GM12878 (cell line): ENCODE measurements at regions not wholly inside any gene's neighbourhood (a gene's known extent, or its start where the extent isn't known, plus 50 kb on each side); places are given as distances from the start of the nearest gene placed in this dataset.

Source experiments
- ATAC-seq: fragments of 200-7000 bp; cut with Tn5 transposase; 3 replicates; pipeline ENCODE4 v1.9.1; 2020; ENCODE audit warnings: mild to moderate bottlenecking, moderate library complexity
- BruUV-seq: library from RNA; stranded (reverse); fragments of 400-500 nt; replicated peaks from 2 replicates; lab custom pipeline; 2021; lab: Mats Ljungman, UMichigan
- CTCF ChIA-PET: fragments of 300-600 bp; sonication (Branson Sonifier 250); formaldehyde crosslinking; extraction: SDS; loops from one replicate; lab custom pipeline; 2021; ENCODE audit warnings: inconsistent platforms; lab: Yijun Ruan, JAX
- POLR2A ChIA-PET: fragments of 350-600 bp; formaldehyde crosslinking; extraction: SDS; loops from one replicate; lab custom pipeline; 2021; ENCODE audit warnings: inconsistent platforms; lab: Charles Lee
- RAD21 ChIA-PET: fragments of 300-600 bp; sonication (Branson Sonifier 250); formaldehyde crosslinking; loops from one replicate; lab custom pipeline; 2023; ENCODE audit warnings: antibody characterized with exemption; ENCODE audit not compliant: unreplicated experiment; lab: Charles Lee
- SMC1A ChIA-PET: fragments of 300-600 bp; sonication (Branson Sonifier 250); formaldehyde crosslinking; loops from one replicate; lab custom pipeline; 2023; ENCODE audit not compliant: unreplicated experiment, uncharacterized antibody; lab: Charles Lee
- DNase-seq: peaks from one replicate; pipeline ENCODE4 v3.0.0-alpha.2; 2011; ENCODE audit warnings: low read depth, low spot score
- FAIRE-seq: peaks from 3 replicates; lab custom pipeline; 2011; peaks lifted over from hg19 to GRCh38; lab: Jason Lieb, UNC
- H2AFZ ChIP-seq: 2 replicates; pipeline ENCODE4 v1.6.0; 2011; ENCODE audit warnings: low read depth, low read length, control low read depth; ENCODE audit not compliant: control insufficient read depth
- H3K27ac ChIP-seq: 2 replicates; pipeline ENCODE4 v1.5.1; 2011; ENCODE audit warnings: control low read depth; ENCODE audit not compliant: control insufficient read depth, insufficient read depth
- H3K27me3 ChIP-seq, 2 experiments: replicated peaks in 1 of 2; 2 replicates each; pipeline versions ENCODE4 v1.6.0 to v1.6.1; 2011; ENCODE audit warnings: low read length in 1 of 2; ENCODE audit not compliant: control insufficient read depth in 2 of 2, insufficient read depth in 2 of 2
- H3K36me3 ChIP-seq, 2 experiments: 2 replicates each; pipeline ENCODE4 v1.5.1; 2011; ENCODE audit warnings: low read length in 1 of 2; ENCODE audit not compliant: control insufficient read depth in 2 of 2, insufficient read depth in 2 of 2
- H3K4me1 ChIP-seq: 2 replicates; pipeline ENCODE4 v1.6.1; 2011; ENCODE audit warnings: mild to moderate bottlenecking, low read length, moderate library complexity, mixed read lengths; ENCODE audit not compliant: control insufficient read depth, insufficient read depth
- H3K4me2 ChIP-seq: 2 replicates; pipeline ENCODE4 v1.6.0; 2011; ENCODE audit warnings: control low read depth; ENCODE audit not compliant: control insufficient read depth, insufficient read depth
- H3K4me3 ChIP-seq: fragments of 200-600 bp; sonication (generic); 2 replicates; pipeline ENCODE4 v1.5.1; 2016
- H3K79me2 ChIP-seq: 2 replicates; pipeline ENCODE4 v1.6.0; 2011; ENCODE audit warnings: low read length; ENCODE audit not compliant: control insufficient read depth, insufficient read depth
- H3K9ac ChIP-seq: 2 replicates; pipeline ENCODE4 v1.8.0; 2011; ENCODE audit warnings: low read length, control low read depth, mixed read lengths; ENCODE audit not compliant: control insufficient read depth, insufficient read depth
- H3K9me3 ChIP-seq: replicated peaks from 3 replicates; pipeline ENCODE4 v1.5.1; 2011; ENCODE audit warnings: mild to moderate bottlenecking, low read length; ENCODE audit not compliant: control insufficient read depth, insufficient read depth
- H4K20me1 ChIP-seq: 2 replicates; pipeline ENCODE4 v1.6.0; 2011; ENCODE audit not compliant: control insufficient read depth, insufficient read depth
- ATF7 ChIP-seq: fragments of 450-650 bp; IDR thresholded peaks from 2 replicates; pipeline ENCODE4 v1.6.1; 2016; ENCODE audit warnings: low read depth, mild to moderate bottlenecking
- EP300 ChIP-seq, 2 experiments: fragments of 150-350 bp in 1 of 2; IDR thresholded peaks; 2 replicates each; pipeline ENCODE4 v1.6.1; 2011 to 2012; ENCODE audit warnings: low read depth in 2 of 2, low read length in 2 of 2, borderline replicate concordance in 1 of 2, improper control_type of control experiment in 1 of 2, inconsistent platforms in 1 of 2; ENCODE audit not compliant: control insufficient read depth in 1 of 2
- ETV6 ChIP-seq, 2 experiments: fragments of 450-650 bp in 1 of 2; IDR thresholded peaks in 1 of 2; conservative IDR thresholded peaks in 1 of 2; 2 replicates each; pipeline ENCODE4 v1.6.1; 2014; ENCODE audit warnings: antibody characterized with exemption in 1 of 2, borderline replicate concordance in 1 of 2, low read depth in 1 of 2, mild to moderate bottlenecking in 1 of 2, moderate library complexity in 1 of 2
- IKZF1 ChIP-seq: fragments of 450-650 bp; conservative IDR thresholded peaks from 2 replicates; pipeline ENCODE4 v1.6.1; 2017; ENCODE audit warnings: antibody characterized with exemption, mild to moderate bottlenecking
- IRF4 ChIP-seq: IDR thresholded peaks from 2 replicates; pipeline ENCODE4 v1.6.1; 2011; ENCODE audit warnings: low read depth, low read length
- JUNB ChIP-seq: IDR thresholded peaks from 2 replicates; pipeline ENCODE4 v1.6.1; 2016; ENCODE audit warnings: antibody characterized with exemption, mild to moderate bottlenecking
- MEF2A ChIP-seq: IDR thresholded peaks from 2 replicates; pipeline ENCODE4 v1.6.1; 2011; ENCODE audit warnings: low read depth, mild to moderate bottlenecking, low read length, moderate library complexity; ENCODE audit not compliant: insufficient read depth
- NFIC ChIP-seq: IDR thresholded peaks from 2 replicates; pipeline ENCODE4 v1.6.1; 2012; ENCODE audit warnings: low read depth, mild to moderate bottlenecking, inconsistent platforms, low read length, moderate library complexity
- RELA ChIP-seq: fragments of 450-650 bp; IDR thresholded peaks from 2 replicates; pipeline ENCODE4 v1.8.0; 2014; ENCODE audit warnings: borderline replicate concordance; ENCODE audit not compliant: partially characterized antibody
- SRF ChIP-seq, 2 experiments: IDR thresholded peaks; 2 replicates each; pipeline ENCODE4 v1.6.1; 2011; ENCODE audit warnings: low read depth in 2 of 2, low read length in 2 of 2, mild to moderate bottlenecking in 1 of 2, moderate library complexity in 1 of 2
- TCF12 ChIP-seq: IDR thresholded peaks from 2 replicates; pipeline ENCODE4 v1.6.1; 2011; ENCODE audit warnings: low read depth, mild to moderate bottlenecking, low read length
- YBX1 ChIP-seq: fragments of 450-650 bp; IDR thresholded peaks from 2 replicates; pipeline ENCODE4 v1.6.1; 2016; ENCODE audit warnings: antibody characterized with exemption
- ZNF384 ChIP-seq: IDR thresholded peaks from 2 replicates; pipeline ENCODE4 v1.6.1; 2012; ENCODE audit warnings: low read depth, mild to moderate bottlenecking, low read length, improper control_type of control experiment, borderline replicate concordance
- ZNF622 ChIP-seq: fragments of 450-650 bp; IDR thresholded peaks from 2 replicates; pipeline ENCODE4 v1.6.1; 2017; ENCODE audit warnings: mild to moderate bottlenecking, inconsistent platforms
- ZSCAN29 ChIP-seq: fragments of 450-650 bp; IDR thresholded peaks from 2 replicates; pipeline ENCODE4 v1.6.1; 2017; ENCODE audit warnings: mild to moderate bottlenecking, moderate library complexity
- WGBS: methylation state at CpG from one replicate; pipeline ENCODE4 v1.1.6; 2016; ENCODE audit warnings: low lambda C conversion rate; ENCODE audit not compliant: insufficient replicate concordance, insufficient coverage; ENCODE audit errors: missing lambda C conversion rate; 5-methylcytosine and 5-hydroxymethylcytosine counted together
- in situ Hi-C: fragments of 300-500 bp; cut with MboI; formaldehyde crosslinking; loops from 9 replicates; pipeline ENCODE4 v1.14.3; 2018; ENCODE audit warnings: mixed read lengths
- intact Hi-C: fragments of 100-400 bp; cut with micrococcal nuclease; formaldehyde crosslinking; loops from one replicate; pipeline ENCODE4 v1.14.2; 2022; ENCODE audit not compliant: unreplicated experiment
- TF ChIP-seq, protein P1 (sequence below), 3 experiments: IDR thresholded peaks in 2 of 3; conservative IDR thresholded peaks in 1 of 3; 2 replicates each; pipeline ENCODE4 v1.5.1; 2011; ENCODE audit warnings: low read depth in 3 of 3, low read length in 3 of 3, mild to moderate bottlenecking in 3 of 3, control low read depth in 2 of 3, moderate library complexity in 2 of 3, inconsistent platforms in 1 of 3, mixed read lengths in 1 of 3; ENCODE audit not compliant: control insufficient read depth in 2 of 3, insufficient read depth in 1 of 3; ENCODE audit errors: extremely low read depth in 1 of 3
- TF ChIP-seq, protein P2 (sequence below): IDR thresholded peaks from 2 replicates; pipeline ENCODE4 v1.6.1; 2012; ENCODE audit warnings: low read depth, low read length, improper control_type of control experiment
- TF ChIP-seq, protein P3 (sequence below): fragments of 450-650 bp; IDR thresholded peaks from 2 replicates; pipeline ENCODE4 v1.6.1; 2017; ENCODE audit warnings: mild to moderate bottlenecking, moderate library complexity
- TF ChIP-seq, protein P4 (sequence below): IDR thresholded peaks from 2 replicates; pipeline ENCODE4 v1.6.1; 2011; ENCODE audit warnings: low read depth, mild to moderate bottlenecking, low read length, moderate library complexity, borderline replicate concordance; ENCODE audit errors: extremely low read depth

DNA sequence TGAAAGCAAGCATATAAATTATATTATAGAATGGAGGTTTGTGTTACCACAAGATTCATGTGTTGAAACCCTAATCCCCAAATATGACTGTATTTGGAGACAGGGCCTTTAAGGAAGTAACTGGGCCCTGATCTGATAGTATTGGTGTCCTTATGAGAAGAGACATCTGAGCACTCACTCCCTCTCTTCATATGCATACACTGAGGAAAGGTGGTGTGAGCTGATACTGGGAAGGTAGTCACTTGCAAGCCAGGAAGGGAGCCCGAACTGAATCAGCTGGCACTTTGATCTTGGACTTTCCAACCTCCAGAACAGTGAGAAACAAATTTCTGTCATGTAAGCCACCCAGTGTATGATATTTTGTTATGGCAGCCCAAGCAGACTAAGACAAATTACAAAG is 66.9 kb upstream of the RHOBTB1 start:
- H3K4me2 ChIP-seq = no peak overlapping the region
- H2AFZ ChIP-seq = no peak overlapping the region
- SMC1A ChIA-PET = no interaction called here
- H3K36me3 ChIP-seq = no peaks in the 10 kb centered on the region
- intact Hi-C loops = no loop called here
- no peaks in the 10 kb centered on the region; the same call in 2 of the 3 replicates for H3K9me3 ChIP-seq
- H3K27ac ChIP-seq = no peak overlapping the region
- RAD21 ChIA-PET = no interaction called here
- BruUV-seq = no TSS peak
- no peak overlapping the region for H3K4me3 ChIP-seq
- ATAC-seq = no peak
- FAIRE-seq = no peak
- no peaks in the 10 kb centered on the region for H4K20me1 ChIP-seq
- DNase-seq = no peak
- POLR2A ChIA-PET = no interaction called here
- H3K27me3 ChIP-seq = no peaks in the 10 kb centered on the region
- 0% methylated on average over 1 of the region's 1 CpG for WGBS
- TF ChIP-seq, protein P1, sequence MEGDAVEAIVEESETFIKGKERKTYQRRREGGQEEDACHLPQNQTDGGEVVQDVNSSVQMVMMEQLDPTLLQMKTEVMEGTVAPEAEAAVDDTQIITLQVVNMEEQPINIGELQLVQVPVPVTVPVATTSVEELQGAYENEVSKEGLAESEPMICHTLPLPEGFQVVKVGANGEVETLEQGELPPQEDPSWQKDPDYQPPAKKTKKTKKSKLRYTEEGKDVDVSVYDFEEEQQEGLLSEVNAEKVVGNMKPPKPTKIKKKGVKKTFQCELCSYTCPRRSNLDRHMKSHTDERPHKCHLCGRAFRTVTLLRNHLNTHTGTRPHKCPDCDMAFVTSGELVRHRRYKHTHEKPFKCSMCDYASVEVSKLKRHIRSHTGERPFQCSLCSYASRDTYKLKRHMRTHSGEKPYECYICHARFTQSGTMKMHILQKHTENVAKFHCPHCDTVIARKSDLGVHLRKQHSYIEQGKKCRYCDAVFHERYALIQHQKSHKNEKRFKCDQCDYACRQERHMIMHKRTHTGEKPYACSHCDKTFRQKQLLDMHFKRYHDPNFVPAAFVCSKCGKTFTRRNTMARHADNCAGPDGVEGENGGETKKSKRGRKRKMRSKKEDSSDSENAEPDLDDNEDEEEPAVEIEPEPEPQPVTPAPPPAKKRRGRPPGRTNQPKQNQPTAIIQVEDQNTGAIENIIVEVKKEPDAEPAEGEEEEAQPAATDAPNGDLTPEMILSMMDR (IDR thresholded peaks at IDR 0.05 in 2 of 3, conservative IDR thresholded peaks at IDR 0.05 in 1 of 3; ENCODE audit: control insufficient read depth in 2 of 3, extremely low read depth in 1 of 3, insufficient read depth in 1 of 3, low read depth in 3 of 3, low read length in 3 of 3) = no peak
- TF ChIP-seq MEF2A (no peak), YBX1 (no peak), NFIC (no peak), IKZF1 (no peak), JUNB (no peak), SRF (IDR thresholded peaks at IDR 0.05; ENCODE audit: low read depth in 2 of 2, low read length in 2 of 2) (no peak), EP300 (IDR thresholded peaks at IDR 0.05; ENCODE audit: borderline replicate concordance in 1 of 2, control insufficient read depth in 1 of 2, low read depth in 2 of 2, low read length in 2 of 2) (no peak), ETV6 (conservative IDR thresholded peaks at IDR 0.05 in 1 of 2, IDR thresholded peaks at IDR 0.05 in 1 of 2; ENCODE audit: borderline replicate concordance in 1 of 2, low read depth in 1 of 2) (no peak), ZNF622 (no peak), ZSCAN29 (no peak), RELA (no peak), TCF12 (no peak), IRF4 (no peak), ATF7 (no peak), ZNF384 (no peak)
- TF ChIP-seq, protein P2, sequence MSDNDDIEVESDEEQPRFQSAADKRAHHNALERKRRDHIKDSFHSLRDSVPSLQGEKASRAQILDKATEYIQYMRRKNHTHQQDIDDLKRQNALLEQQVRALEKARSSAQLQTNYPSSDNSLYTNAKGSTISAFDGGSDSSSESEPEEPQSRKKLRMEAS = no peak
- TF ChIP-seq, protein P3, sequence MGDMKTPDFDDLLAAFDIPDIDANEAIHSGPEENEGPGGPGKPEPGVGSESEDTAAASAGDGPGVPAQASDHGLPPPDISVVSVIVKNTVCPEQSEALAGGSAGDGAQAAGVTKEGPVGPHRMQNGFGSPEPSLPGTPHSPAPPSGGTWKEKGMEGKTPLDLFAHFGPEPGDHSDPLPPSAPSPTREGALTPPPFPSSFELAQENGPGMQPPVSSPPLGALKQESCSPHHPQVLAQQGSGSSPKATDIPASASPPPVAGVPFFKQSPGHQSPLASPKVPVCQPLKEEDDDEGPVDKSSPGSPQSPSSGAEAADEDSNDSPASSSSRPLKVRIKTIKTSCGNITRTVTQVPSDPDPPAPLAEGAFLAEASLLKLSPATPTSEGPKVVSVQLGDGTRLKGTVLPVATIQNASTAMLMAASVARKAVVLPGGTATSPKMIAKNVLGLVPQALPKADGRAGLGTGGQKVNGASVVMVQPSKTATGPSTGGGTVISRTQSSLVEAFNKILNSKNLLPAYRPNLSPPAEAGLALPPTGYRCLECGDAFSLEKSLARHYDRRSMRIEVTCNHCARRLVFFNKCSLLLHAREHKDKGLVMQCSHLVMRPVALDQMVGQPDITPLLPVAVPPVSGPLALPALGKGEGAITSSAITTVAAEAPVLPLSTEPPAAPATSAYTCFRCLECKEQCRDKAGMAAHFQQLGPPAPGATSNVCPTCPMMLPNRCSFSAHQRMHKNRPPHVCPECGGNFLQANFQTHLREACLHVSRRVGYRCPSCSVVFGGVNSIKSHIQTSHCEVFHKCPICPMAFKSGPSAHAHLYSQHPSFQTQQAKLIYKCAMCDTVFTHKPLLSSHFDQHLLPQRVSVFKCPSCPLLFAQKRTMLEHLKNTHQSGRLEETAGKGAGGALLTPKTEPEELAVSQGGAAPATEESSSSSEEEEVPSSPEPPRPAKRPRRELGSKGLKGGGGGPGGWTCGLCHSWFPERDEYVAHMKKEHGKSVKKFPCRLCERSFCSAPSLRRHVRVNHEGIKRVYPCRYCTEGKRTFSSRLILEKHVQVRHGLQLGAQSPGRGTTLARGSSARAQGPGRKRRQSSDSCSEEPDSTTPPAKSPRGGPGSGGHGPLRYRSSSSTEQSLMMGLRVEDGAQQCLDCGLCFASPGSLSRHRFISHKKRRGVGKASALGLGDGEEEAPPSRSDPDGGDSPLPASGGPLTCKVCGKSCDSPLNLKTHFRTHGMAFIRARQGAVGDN = no peak
- TF ChIP-seq, protein P4, sequence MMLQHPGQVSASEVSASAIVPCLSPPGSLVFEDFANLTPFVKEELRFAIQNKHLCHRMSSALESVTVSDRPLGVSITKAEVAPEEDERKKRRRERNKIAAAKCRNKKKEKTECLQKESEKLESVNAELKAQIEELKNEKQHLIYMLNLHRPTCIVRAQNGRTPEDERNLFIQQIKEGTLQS = no peak
- H3K79me2 ChIP-seq = no peaks in the 10 kb centered on the region
- in situ Hi-C loops = no loop called here
- CTCF ChIA-PET = no interaction called here
- no peak overlapping the region for H3K9ac ChIP-seq
- H3K4me1 ChIP-seq = no peaks in the 10 kb centered on the region
